ENCODE measurements at regions not wholly inside any gene's neighbourhood (a gene's known extent, or its start where the extent isn't known, plus 50 kb on each side); places are given as distances from the start of the nearest gene placed in this dataset.

GRCh38 chr1:76759171-76759860 is 108.0 kb upstream of the ST6GALNAC5 start:
- FAIRE-seq (no peak), ATAC-seq (no peak), DNase-seq (ENCODE audit: low spot score) (no peak)
- Histone ChIP-seq H3K9ac (ENCODE audit: insufficient read depth, low read depth, low read length) (no peak overlapping the region), H3K27ac (ENCODE audit: extremely low read length, insufficient read depth, low read length) (no peak overlapping the region), H3K4me3 (replicated peaks in 1 of 3; ENCODE audit: insufficient read depth in 1 of 3, low read depth in 2 of 3, low read length in 3 of 3) (no peak overlapping the region), H3K9me3 (ENCODE audit: low read length) (peaks cover 47% of the 10 kb centered on the region), H3K27me3 (ENCODE audit: control insufficient read depth in 1 of 2, insufficient read depth in 2 of 2, low read length in 2 of 2) (no peaks in the 10 kb centered on the region), H3K4me2 (ENCODE audit: low read depth, low read length) (no peak overlapping the region), H3K36me3 (replicated peaks in 1 of 2; ENCODE audit: control insufficient read depth in 1 of 2, insufficient read depth in 2 of 2, low read length in 2 of 2) (no peaks in the 10 kb centered on the region), H4K20me1 (ENCODE audit: insufficient read depth, low read length) (no peaks in the 10 kb centered on the region), H3K79me2 (ENCODE audit: insufficient read depth, low read length) (no peaks in the 10 kb centered on the region), H3K4me1 (ENCODE audit: insufficient read depth, low read length) (no peaks in the 10 kb centered on the region), H2AFZ (ENCODE audit: low read length) (no peak overlapping the region)
- TF ChIP-seq ZNF441 (CRISPR knock-in tag; IDR thresholded peaks at IDR 0.05; ENCODE audit: borderline replicate concordance) (no peak), SOX13 (IDR thresholded peaks at IDR 0.05) (no peak), SOX13 (CRISPR knock-in tag; conservative IDR thresholded peaks at IDR 0.05 in 1 of 2, IDR thresholded peaks at IDR 0.05 in 1 of 2) (no peak), BHLHE40 (IDR thresholded peaks at IDR 0.05; ENCODE audit: low read length) (no peak), ZBTB1 (CRISPR knock-in tag; IDR thresholded peaks at IDR 0.05; ENCODE audit: borderline replicate concordance) (no peak)
- ChIA-PET POLR2A (no interaction called here), CTCF (ENCODE audit: low intra/inter-chr PET ratio, low total read pairs) (no interaction called here)
- in situ Hi-C loops (cut with HindIII; ENCODE audit: extremely low pct_ligation_motif_present, low pct_unique_long_range_greater_than_20kb): no loop called here
- 48% methylated on average over 5 of the region's 5 CpGs for WGBS (ENCODE audit: low lambda C conversion rate)
- intact Hi-C loops (cut with micrococcal nuclease; ENCODE audit: unreplicated experiment): no loop called here
- no TSS peak for BruUV-seq (replicated peaks)

- POLR2A ChIA-PET: no interaction called here
- ATAC-seq (no peak), DNase-seq (ENCODE audit: low spot score) (no peak), FAIRE-seq (no peak)
- Histone ChIP-seq H3K36me3 (replicated peaks in 1 of 2; ENCODE audit: control insufficient read depth in 1 of 2, insufficient read depth in 2 of 2, low read length in 2 of 2) (no peaks in the 10 kb centered on the region), H4K20me1 (ENCODE audit: insufficient read depth, low read length) (no peaks in the 10 kb centered on the region), H3K4me2 (ENCODE audit: low read depth, low read length) (no peak overlapping the region), H3K4me1 (ENCODE audit: insufficient read depth, low read length) (no peaks in the 10 kb centered on the region), H3K27me3 (ENCODE audit: control insufficient read depth in 1 of 2, insufficient read depth in 2 of 2, low read length in 2 of 2) (no peaks in the 10 kb centered on the region), H3K9me3 (ENCODE audit: low read length) (peaks cover 53% of the 10 kb centered on the region), H3K27ac (ENCODE audit: extremely low read length, insufficient read depth, low read length) (no peak overlapping the region), H3K4me3 (replicated peaks in 1 of 3; ENCODE audit: insufficient read depth in 1 of 3, low read depth in 2 of 3, low read length in 3 of 3) (no peak overlapping the region), H3K9ac (ENCODE audit: insufficient read depth, low read depth, low read length) (no peak overlapping the region), H3K79me2 (ENCODE audit: insufficient read depth, low read length) (no peaks in the 10 kb centered on the region), H2AFZ (ENCODE audit: low read length) (no peak overlapping the region)
- in situ Hi-C loops (cut with HindIII; ENCODE audit: extremely low pct_ligation_motif_present, low pct_unique_long_range_greater_than_20kb) (no loop called here), intact Hi-C loops (cut with micrococcal nuclease; ENCODE audit: unreplicated experiment) (no loop called here)
- no TSS peak for BruUV-seq (replicated peaks)
- TF ChIP-seq ATF1 (CRISPR knock-in tag; IDR thresholded peaks at IDR 0.05) (no peak), YY1 (IDR thresholded peaks at IDR 0.05; ENCODE audit: insufficient read depth, insufficient replicate concordance, low read depth, low read length) (no peak)
- WGBS (ENCODE audit: low lambda C conversion rate): 20% methylated on average over 4 of the region's 4 CpGs
- CTCF ChIA-PET (ENCODE audit: low intra/inter-chr PET ratio, low total read pairs): no interaction called here
These were observed 107.3 kb upstream of the ST6GALNAC5 start for GRCh38 chr1:76759950-76760349.

Measured in HepG2 (cell line).